ENCODE measurements at regions not wholly inside any gene's neighbourhood (a gene's known extent, or its start where the extent isn't known, plus 50 kb on each side); places are given as distances from the start of the nearest gene placed in this dataset.

- TF ChIP-seq PBX3 (CRISPR knock-in tag; IDR thresholded peaks at IDR 0.05) (no peak), ZNF626 (tag by site-specific recombination; IDR thresholded peaks at IDR 0.05) (no peak), CTCF (tag by site-specific recombination; IDR thresholded peaks at IDR 0.05) (no peak), ZSCAN30 (tag by site-specific recombination; IDR thresholded peaks at IDR 0.05) (no peak), MEIS1 (CRISPR knock-in tag; IDR thresholded peaks at IDR 0.05; ENCODE audit: borderline replicate concordance) (no peak), GLIS1 (tag by site-specific recombination; IDR thresholded peaks at IDR 0.05) (no peak)
Measured at GRCh38 chr16:72291121-72291520, 119.2 kb upstream of the PMFBP1 start.
